AML-193 (cell line): ENCODE measurements at regions not wholly inside any gene's neighbourhood (a gene's known extent, or its start where the extent isn't known, plus 50 kb on each side); places are given as distances from the start of the nearest gene placed in this dataset.
"Not testable (repeated sequence)": the region's sequence is repeated elsewhere in the genome, so short reads cannot be mapped to it uniquely, and the experiment has no call there.

Source experiments
- DNase-seq, 2 experiments: peaks; one replicate each; lab custom pipeline; 2025; lab: John Stamatoyannopoulos, UW

DNA sequence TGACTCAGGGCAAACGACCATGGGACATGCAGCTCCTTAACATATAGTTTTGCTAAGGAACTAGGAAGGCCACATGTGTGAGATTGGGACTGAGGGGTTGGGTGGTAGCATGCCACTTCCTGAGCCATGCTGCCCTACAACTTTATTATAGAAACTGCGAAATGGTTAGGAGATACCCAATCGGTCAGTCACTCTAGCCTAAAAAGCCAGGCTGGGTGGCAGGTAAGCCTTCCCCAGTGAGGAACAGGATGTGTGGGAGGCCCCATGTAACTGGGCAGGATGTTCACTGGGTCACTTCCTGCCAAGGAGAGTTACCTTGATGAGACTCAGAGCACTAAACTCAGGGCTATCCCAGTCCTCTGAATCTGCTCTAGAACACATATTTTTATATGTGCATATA is 123.5 kb downstream of the MAP3K7 start:
- DNase-seq: no peak

DNA sequence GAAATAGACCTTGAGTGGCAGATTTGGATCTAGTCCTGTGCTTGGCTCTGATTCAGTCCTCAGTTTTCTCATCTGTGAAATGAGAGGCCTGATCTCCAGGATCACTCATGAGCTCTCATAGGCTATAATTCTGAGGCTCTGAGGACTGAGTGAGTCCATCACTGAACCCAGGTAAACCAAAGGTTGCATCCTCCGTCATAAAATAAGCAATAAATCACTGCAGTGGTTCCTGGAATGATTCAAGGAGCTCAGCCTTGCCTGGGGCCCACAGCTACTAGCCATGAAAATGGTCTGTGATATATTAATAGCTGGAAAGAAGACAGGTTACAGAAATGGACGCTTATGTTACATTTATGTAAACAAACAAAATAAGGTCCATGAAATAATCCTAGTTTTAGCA is 124.8 kb downstream of the MAP3K7 start:
- no peak for DNase-seq

DNA sequence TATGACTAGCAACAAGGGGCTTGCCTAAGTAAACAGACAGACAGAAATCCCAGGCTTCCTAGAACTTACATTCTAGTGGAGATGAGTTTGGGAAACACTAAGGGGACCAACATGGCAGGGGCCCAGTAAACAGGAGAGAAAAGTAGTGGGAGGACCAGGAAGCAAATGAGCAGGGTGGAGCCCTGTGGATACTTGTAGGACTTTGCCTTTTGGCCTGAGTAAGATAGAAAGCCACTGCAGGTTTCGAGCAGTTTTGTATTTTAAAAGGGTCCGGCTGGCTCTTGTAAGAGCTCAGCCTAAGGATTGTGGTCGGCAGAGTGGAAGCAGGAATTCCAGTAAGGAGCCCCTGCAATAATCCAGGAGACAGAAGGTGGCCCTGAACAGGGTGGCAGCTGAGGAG is 125.5 kb downstream of the MAP3K7 start:
- DNase-seq: no peak

DNA sequence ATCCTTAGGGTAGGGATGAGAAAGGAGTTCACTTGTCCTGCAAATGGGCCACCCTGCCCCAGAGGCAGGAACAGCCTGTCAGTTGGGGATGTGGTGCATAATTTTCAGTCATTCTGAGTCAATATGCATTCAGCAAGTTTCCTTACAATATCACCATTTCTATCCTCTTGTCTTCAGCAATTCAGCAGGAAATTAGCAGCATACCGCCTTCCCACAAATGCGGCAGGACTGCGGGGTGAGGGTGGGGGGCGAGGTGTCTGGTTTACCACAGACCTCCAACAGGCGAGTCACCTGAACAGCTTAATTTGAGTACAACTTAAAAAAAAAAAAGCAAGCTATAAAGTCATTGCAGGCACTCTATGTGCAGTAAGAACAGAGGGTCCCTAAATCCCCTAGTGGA is 126.8 kb downstream of the MAP3K7 start:
- DNase-seq: no peak

DNA sequence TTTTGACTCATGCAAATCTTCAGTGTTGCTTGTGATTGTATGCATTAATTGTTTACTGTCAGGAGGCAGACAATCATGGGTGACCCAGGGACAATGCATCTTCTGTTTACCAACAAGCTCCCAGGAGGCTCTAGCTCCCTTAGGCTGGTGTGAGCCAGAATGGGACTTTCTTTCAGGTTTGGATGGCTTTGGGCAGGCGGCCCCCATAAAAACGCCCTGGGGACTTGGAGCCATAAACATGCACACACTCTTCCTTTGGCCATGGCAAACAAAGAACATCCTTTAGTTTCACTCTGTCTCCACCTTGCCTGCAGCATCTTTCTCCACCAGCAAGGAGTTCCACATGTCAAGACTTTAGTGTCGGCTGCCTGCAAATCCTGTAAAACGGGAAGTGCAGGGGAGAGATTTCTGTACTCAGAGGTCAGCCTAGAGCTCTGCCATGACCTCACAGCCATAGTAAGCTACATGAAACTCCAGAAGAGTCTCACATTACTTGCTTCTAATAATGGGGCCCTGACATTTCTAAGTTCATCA is 127.6 kb downstream of the MAP3K7 start:
- DNase-seq: no peak

DNA sequence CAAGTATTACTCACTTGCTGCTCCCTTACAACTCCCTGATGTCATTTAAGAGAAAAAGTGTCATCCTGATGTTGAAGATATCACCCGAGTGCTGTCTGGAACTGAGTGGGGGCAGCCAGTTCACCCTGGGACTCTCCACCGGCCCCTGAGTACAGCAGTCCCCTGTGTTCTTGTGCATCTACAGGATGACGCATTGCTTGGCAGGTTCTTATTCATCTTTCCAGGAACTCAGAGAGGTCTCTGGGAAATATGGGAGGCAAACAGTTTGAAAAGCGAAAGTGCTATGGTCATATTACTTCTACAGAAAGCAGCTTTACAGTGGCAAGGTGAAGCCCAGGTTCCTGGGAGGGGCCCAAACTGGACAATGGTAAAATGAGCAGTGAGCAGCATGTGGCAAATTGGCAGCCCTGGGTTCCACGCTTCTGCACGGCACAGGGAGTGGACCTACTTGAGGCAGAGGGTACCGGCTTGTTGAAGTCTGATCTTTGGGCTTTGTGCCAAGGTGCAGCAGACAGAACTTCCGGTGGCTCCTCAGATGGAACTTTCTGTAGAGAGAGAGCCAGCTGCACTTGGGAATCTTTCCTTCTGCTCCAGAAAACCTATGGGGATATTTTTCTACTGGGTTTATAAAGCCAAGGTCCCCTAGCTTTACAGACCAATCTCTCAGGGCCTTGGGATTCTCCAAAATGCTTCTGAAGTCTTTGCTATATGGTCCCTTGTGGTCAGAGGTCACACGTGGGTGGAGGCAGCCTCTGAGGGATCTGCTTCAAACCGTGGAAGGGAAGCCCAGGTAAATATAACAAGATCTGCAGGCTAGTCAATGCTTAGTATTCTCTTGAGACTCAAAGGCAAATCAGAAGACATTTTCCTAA is 128.3 kb downstream of the MAP3K7 start:
- DNase-seq: no peak

DNA sequence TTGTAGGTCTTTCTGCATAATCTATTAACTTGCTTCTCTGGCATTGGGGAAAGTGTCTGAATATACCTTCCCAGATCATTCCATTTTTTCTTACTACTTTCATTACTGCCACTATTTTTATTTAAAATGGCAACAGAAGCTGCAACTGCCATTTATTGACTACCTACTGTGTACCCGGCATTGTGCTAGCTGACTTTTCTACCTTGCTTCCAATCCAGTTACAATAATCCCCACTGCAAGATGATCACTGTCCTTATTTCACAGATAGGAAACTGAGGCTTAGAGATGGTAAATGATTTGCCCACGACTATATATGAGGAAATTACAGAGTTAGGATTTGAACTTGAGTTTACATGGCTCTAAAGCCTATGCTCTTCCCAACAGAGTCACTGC is 129.0 kb downstream of the MAP3K7 start:
- no peak for DNase-seq

DNA sequence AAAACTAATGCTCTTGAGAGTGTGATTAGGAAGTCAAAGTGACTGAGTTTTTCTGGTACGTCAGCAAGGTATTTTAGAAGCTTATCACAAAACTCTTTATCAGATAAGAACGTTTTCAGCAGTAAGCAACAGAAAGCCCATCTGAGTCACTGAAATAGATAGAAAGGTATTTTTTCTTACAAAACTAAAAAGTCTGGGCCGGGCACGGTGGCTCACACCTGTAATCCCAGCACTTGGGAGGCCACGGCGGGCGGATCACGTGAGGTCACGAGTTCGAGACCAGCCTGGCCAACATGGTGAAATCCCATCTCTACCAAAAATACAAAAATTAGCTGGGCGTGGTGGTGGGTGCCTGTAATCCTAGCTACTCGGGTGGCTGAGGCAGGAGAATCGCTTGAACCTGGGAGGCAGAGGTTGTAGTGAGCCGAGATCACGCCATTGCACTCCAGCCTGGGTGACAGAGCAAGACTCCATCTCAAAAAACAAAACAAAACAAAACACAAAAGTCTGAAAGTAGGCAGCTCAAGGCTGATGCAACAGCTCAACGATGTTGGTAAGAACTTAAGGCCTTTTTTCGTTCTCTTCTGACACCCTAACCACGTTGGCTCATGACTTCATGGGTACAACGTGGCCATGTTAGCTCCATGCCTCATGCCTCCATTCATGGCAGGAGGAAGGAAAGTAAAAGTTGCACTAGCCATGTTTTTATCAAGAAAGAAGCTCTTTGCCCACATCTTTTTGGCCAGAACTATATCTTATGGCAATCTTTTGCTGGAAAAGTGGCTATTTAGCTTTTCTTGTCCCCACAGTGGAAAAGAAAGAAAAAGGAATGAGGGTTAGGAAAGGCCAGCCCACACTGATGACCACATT is 129.6 kb downstream of the MAP3K7 start:
- DNase-seq: not testable (repeated sequence)

DNA sequence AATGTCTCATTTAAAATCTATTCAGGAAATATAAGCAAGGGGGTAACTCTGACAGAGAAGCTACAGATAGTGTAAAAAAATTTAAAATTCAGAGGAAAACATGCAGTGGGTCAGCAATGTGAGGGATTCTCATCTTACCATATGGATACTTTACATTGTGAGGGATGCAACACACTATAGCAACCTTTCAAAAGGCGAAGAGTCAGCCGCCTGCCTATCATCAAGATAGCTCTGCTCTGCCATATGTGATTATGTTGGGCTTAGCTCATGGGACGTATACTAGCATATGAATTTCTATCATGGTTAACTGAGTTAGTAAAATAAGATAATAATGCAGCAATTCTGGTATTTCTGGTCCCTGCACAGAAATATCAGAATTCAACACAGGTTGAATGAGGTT is 130.9 kb downstream of the MAP3K7 start:
- DNase-seq: no peak

DNA sequence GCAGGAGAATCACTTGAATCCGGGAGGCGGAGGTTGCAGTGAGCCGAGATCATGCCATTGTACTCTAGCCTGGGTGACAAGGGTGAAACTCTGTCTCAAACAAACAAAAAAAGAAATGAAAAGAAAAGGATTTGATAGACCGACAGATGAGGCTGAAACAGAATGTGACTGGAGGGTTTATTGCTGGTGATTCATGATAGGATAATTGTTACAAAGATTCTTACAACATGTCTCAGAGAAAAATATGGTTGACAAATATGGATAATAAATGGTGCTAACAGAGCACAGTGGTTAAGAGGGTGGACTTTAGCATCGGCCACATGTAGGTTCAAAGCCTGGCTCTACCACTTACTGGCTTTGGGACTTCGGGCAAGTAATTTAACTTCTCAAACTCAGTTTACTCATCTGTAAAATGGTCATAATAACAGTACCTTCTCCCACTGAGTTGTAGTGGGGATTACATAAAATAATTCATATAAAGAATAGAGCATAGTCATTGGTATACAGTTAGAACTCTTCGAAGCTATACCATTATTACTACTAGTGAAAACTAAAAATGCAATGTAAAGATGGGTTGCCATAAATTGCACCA is 131.9 kb downstream of the MAP3K7 start:
- DNase-seq: no peak

DNA sequence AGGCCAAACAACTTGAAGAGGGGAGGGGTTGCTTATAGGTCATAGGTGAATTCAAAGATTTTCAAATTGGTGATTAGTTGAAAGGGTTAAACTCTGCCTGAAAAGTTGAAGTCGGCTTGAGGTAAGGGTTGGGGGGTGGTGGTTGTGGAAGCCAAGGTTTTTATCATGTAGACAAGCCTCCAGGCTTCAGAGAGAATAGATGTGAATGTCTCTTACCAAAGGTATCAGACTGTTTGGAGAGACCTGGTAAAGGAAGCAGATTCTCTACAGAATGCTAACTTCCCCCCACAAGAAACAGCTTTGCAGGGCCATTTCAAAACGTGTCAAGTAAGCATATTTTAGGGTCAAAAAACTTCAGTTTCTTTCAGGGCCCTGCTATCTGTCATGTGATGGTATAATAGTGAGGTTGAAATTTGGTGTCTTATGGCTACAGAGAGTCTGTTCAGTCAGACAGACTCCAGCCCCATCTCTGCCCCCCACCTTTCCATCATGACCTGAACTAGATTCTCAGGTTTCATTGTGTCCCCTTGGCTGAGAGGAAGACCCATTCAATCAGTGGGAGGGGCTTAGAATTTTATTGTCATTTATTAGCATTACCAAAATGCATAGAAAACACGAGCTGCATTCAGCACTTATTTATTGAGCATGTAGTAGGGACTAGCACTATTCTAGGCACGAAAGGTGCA is 136.5 kb downstream of the MAP3K7 start:
- DNase-seq: no peak

DNA sequence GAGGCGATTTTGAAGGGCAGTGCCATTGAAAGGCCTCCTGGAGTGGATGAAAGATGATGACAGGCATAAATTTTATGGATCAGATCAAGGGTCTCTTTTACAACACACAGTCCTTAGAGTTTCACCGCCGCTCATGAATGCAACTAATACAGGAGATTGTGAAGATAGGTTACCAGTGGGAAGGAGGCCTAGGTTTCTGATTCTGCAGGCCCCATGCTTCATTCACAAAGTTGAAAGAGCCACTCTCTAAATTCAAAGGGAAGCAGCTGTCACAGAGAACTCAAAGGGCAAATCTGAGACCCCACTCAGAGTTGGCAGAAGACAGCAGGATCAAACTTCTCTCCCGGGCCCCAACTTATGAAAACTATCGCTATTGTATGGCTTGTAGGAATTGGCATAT is 137.6 kb downstream of the MAP3K7 start:
- no peak for DNase-seq

DNA sequence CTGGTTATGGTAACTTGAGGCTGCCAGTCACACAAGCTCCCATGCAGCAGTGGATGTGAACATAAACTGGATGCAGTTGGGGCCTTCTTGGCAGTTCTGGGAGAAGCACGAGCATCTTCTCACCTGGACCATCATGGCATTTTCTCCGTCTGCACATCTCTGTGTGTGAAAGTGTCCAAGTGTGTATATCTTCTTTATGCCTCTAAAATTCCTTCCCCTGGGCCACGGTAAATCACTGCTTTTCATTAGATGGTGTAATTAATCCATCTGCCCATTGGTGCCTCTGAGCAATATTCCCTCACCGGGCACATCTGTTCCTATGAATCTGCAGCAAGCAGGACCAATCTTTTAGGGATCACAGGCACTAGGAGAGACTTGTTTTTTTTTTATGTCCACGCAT is 138.0 kb downstream of the MAP3K7 start:
- DNase-seq: no peak

DNA sequence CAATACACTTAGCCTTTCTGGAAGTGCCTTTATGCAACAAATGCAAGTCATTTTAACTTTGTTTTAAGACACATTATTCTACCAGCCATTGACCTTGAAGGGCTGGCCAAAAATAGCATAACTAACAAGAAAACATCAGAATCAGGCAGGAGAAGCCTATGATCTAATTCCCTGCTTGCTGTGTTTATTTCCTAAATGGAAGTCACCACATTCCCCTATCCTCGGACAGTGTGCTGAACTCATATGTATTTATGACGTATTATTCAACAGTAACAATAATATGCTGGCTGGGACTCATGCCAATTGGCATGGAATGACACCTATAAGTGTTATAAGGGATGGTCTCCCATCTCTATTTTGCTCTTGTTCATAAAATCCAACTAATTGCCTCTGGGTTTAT is 140.7 kb downstream of the MAP3K7 start:
- DNase-seq: no peak

DNA sequence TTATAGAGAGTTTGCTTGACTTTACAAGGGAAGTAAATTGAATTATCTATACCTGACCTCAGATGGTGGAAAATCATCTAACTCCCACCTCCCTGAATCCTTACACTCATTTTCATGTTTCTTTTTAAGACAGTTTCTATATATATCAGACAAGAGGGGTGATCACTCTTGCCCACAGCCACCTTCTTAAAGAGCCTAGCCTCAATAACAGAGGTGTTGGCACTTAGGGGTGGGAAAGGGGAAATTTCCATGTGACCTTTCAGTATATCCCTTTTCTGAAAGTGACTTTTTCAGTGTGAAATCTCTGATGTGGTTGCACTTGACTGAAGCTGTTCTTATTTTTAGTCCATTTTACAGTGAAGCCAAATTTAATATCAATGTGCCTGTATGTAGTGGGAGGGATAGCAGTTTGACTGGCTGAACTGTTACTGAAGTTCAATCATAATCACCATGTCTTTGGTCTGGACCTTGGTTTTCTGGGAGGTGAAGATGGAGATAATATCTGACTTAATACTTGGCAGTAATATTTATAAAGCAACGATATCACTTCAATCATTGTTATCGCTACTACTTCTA is 141.3 kb downstream of the MAP3K7 start:
- no peak for DNase-seq

DNA sequence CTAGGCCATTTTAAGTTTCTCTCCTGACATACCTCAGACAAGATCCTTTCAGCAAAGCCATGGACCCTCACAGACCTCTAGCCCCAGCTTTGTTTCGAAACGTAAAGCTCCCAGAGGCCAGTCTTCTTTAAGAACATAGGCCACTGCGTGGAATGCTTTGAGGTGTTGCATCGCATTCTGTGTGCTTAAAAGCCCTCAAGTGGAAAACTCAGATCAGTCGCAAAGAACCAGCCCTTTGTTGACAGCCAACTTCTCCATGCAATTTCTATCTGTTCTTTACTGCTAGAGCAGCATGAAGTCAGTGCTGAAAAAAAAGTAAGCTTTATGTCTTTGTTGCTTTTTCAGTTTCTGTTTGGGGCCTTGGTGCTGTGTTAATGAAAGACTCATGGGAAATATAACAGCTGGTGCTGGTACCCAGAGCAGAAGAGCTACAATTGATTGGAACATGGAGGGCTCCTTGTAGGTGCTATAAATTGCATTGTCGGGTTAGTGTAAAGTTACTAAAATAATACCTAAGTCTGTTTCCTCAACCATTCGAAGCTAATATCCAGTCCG is 142.6 kb downstream of the MAP3K7 start:
- no peak for DNase-seq

DNA sequence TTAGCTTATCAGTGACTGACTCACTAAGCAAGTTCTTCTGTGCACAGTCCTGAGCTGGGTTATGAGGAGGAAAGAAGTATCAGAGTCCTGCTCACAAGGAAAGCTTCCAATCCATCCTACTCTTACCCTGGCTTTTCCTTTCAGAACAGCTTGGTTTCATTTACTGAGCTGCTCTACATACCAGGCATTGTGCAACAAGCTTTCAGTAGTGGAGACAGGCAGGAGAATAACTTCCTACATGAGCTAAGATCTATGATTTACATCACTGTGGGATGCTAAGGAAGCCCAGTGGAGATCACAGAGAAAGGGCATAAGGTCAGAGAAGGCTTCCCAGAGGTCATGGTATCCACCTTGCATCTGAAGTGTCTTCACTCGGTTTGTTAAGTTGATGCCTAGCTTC is 144.5 kb downstream of the MAP3K7 start:
- DNase-seq: no peak

DNA sequence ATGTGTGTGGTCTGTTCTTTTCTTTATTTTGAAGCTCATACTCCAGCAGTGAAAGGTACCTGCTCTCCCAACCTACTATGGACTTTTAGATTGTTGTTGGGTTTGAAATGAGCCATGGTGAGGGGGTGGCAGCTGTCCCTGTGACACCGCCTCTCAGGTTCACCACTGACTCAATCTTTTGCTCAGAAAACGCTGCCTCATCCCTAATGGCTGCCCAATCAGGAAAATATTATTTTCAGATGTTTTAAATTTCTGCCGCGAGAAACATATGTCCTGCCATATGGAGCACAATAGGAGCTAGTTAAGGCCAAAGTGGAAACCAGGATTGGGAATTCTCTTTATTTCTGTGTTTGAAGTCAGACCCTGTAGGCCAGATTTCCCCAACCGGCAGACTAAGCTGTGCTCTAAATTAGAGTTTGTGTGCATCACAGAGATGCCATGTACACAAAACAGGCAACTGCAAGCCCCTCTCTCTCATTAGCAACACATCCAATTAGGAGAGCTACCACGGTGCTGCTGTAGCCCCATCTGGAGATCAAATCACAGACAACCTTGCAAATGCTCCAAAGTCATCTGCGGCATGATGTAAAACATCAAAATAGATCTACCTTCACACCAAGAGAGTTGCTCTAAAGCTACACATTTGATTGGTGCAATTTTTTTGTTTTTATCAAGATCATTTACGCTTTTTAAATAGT is 144.1 kb upstream of the BACH2 start:
- no peak for DNase-seq

DNA sequence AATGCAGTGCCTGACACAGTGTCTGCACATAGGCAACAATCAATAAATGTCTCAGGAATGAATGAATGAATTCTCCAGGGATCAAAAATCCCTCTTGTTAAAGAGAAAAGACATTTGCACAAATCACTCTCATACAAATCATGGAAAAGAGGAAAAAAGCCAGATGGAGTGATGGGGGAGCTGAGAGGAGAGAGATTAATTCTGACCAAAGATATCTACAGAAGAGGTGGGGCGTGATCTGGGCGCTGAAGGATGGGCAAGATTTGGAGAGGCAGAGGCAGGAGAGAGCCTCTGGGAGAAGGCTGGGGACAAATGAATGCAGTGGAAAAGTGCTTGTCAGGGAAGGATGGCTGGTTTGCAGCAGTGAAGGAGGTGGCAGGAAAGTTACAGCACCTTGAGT is 142.9 kb upstream of the BACH2 start:
- DNase-seq: no peak

DNA sequence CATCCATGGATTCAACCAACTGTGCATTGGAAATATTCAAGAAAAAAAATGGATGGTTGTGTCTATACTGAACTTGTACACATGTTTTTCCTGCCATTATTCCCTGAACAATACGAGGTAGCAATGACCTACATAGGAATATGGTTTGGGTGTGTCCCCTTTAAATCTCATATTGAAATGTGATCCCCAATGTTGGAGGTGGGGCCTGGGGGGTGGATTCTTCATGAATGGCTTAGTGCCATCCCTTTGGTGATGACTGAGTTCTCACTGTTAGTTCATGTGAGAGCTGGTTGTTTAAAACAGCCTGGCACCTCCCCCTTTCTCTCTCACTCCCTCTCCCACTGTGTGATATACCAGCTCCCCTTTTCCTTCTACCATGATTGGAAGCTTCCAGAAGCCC is 139.8 kb upstream of the BACH2 start:
- no peak for DNase-seq
